Motor neuron (in vitro differentiated cells): ENCODE measurements at regions not wholly inside any gene's neighbourhood (a gene's known extent, or its start where the extent isn't known, plus 50 kb on each side); places are given as distances from the start of the nearest gene placed in this dataset.
A peak's percentile ranks its signal among the peaks of the same experiment; 100 is the strongest.

Experiments used
- ATAC-seq, 8 experiments: fragments of 200-7000 bp; cut with Tn5 transposase; replicated peaks in 6 of 8; 2 replicates each; pipeline ENCODE4 v1.8.0; 2021; ENCODE audit warnings: mild to moderate bottlenecking in 8 of 8, moderate library complexity in 8 of 8
- H3K27ac ChIP-seq, 2 donors: fragments of 250-450 bp; sonication (Bioruptor Pico); 2 replicates each; pipeline ENCODE4 v1.9.0; 2021; ENCODE audit warnings: antibody characterized with exemption in 2 of 2, mild to moderate bottlenecking in 2 of 2, moderate library complexity in 1 of 2
- H3K4me1 ChIP-seq, 2 donors: fragments of 250-450 bp; sonication (Bioruptor Pico); replicated peaks in 1 of 2; 2 replicates each; pipeline ENCODE4 v1.6.1; 2021; ENCODE audit warnings: antibody characterized with exemption in 2 of 2, mild to moderate bottlenecking in 2 of 2, moderate library complexity in 1 of 2
- H3K4me3 ChIP-seq, 5 donors: fragments of 250-450 bp; sonication (Bioruptor Pico); 2 replicates each; pipeline ENCODE4 v1.9.0; 2021; ENCODE audit warnings: antibody characterized with exemption in 5 of 5, mild to moderate bottlenecking in 5 of 5, moderate library complexity in 4 of 5
- WGBS, 10 experiments: fragments of 450-650 bp; shearing (Covaris generic); methylation state at CpG; one replicate each; pipeline ENCODE4 v1.0.0; 2022; 5-methylcytosine and 5-hydroxymethylcytosine counted together
- in situ Hi-C, 9 experiments: fragments of 400-800 bp; cut with MboI; loops; one replicate each; pipeline ENCODE4 v1.15.0; 2021; ENCODE audit warnings: low sequenced_read_pairs in 9 of 9, low pct_unique_long_range_greater_than_20kb in 2 of 9; ENCODE audit not compliant: unreplicated experiment in 9 of 9

DNA sequence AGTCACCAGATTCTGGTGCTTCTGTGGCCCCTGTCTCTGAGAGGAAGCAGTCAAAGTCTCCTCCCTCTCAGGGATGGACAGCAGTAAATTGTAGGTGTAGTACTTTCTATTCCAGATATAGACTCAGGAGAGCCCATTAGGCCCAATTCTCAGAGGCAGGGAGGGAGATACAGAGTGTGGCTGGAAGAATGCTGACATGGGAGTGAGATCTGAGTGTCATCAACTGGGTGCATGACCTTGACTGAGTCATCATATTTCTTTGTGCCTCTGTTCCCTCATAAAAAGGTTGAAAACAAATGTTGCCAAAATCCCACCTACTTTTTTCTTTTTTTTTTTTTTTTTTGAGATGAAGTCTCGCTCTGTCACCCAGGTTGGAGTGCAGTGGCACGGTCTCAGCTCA, 506.1 kb downstream of the BCL11A start:
- ATAC-seq, result no peak
- H3K4me3 ChIP-seq, result no peak overlapping the region
- 50 to 100% (median 92%) methylated on average over 1 to 2 of the region's 2 CpGs; no CpG with 5 or more reads in 6 of the 10 experiments for WGBS, 10 experiments
- in situ Hi-C loops, result no loop called here
- no peaks in the 10 kb centered on the region for H3K4me1 ChIP-seq
- no peak overlapping the region for H3K27ac ChIP-seq

- in situ Hi-C loops, result no loop called here
- WGBS, 10 experiments, result 23 to 100% (median 82%) methylated on average over 1 to 4 of the region's 4 CpGs
These were observed 506.9 kb downstream of the BCL11A start for GRCh38 chr2:60046529-60046928.

GRCh38 chr2:60045456-60045855, 508.0 kb downstream of the BCL11A start:
- WGBS, 10 experiments, result 0 to 100% (median 13%) methylated on average over 1 of the region's 1 CpG; no CpG with 5 or more reads in 3 of the 10 experiments
- in situ Hi-C loops, result no loop called here
- ATAC-seq, result peak in 3 of 8 experiments; percentile 22 to 45 (median 40)

More at GRCh38 chr2:60046529-60046928, 506.9 kb downstream of the BCL11A start:
- peak in 1 of 8 experiments; percentile 42 for ATAC-seq
- no peak overlapping the region for H3K27ac ChIP-seq
- no peak overlapping the region for H3K4me3 ChIP-seq
- H3K4me1 ChIP-seq, result no peaks in the 10 kb centered on the region

DNA sequence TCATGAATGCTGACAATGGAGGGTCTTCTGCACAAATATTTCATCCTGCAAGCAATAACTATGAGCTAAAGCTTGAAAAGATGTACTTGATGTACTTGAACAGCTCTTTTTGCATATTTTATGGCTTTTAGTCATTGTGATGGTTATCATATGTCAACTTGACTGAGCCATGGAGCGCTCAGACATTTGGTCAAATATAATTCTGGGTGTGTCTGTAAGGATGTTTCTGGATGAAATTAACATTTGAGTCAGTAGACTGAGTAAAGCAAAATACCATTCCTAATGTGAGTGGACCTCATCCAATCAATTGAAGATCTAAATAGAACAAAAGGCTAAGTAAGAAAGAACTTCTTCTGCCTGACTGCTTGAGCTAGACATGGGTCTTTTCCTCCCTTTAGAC, 509.0 kb downstream of the BCL11A start:
- H3K4me3 ChIP-seq, result no peak overlapping the region
- 0 to 100% (median 60%) methylated on average over 1 of the region's 1 CpG; no CpG with 5 or more reads in 2 of the 10 experiments for WGBS, 10 experiments
- no peaks in the 10 kb centered on the region for H3K4me1 ChIP-seq
- in situ Hi-C loops, result no loop called here
- no peak overlapping the region for H3K27ac ChIP-seq
- peak in 3 of 8 experiments; percentile 17 to 76 (median 73) for ATAC-seq

More at GRCh38 chr2:60045456-60045855, 508.0 kb downstream of the BCL11A start:
- no peaks in the 10 kb centered on the region for H3K4me1 ChIP-seq
- no peak overlapping the region for H3K4me3 ChIP-seq
- no peak overlapping the region for H3K27ac ChIP-seq

DNA sequence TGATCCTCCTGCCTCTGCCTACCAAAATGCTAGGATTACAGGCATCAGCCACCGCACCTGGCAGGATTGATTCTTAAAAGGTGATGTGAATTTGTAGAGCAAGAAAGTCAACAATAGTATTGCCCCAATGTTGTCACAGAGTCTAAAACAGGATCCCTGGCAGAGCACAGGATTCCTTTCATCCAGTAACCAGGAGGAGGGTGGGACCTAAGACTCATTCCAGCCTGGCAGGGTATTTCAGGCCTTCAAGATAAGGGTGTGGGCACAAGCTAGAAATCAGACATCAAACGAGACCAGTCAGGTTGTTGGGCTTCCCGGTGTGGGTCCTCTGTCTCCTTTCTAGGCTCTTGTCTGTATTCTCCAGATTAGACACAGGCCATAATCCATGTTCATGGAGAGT, 511.4 kb downstream of the BCL11A start:
- ATAC-seq, result no peak
- no peaks in the 10 kb centered on the region for H3K4me1 ChIP-seq
- in situ Hi-C loops, result no loop called here
- 0 to 100% (median 90%) methylated on average over 1 to 3 of the region's 3 CpGs; no CpG with 5 or more reads in 1 of the 10 experiments for WGBS, 10 experiments
- no peak overlapping the region for H3K27ac ChIP-seq
- H3K4me3 ChIP-seq, result no peak overlapping the region

DNA sequence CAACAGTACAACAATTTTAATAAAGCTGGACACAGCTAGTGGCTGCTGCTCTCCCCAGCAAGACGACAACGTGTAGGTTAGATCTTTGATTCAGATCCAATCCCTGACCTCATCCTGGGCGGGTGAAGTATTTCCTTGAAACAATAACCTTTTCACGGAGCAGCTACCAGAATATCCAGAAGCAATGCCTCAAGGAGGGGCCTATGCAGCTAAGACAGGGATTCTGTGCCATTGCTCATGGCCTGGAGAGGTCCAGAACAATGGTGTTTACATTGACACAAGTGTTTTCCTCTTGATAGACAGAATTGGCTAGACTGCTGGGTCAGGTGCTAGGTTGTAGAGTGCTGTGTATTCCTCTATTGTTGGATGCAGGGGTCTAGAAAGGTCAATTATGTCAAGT, 520.1 kb downstream of the BCL11A start:
- Histone ChIP-seq H3K27ac (no peak overlapping the region), H3K4me3 (no peak overlapping the region), H3K4me1 (no peaks in the 10 kb centered on the region)
- WGBS, 10 experiments, result 33 to 100% (median 60%) methylated on average over 1 to 4 of the region's 4 CpGs; no CpG with 5 or more reads in 3 of the 10 experiments
- ATAC-seq, result no peak
- in situ Hi-C loops, result no loop called here

- in situ Hi-C loops, result no loop called here
- peaks cover 2 to 7% of the 10 kb centered on the region in 2 donors for H3K4me1 ChIP-seq
- WGBS, 10 experiments, result 0 to 100% (median 80%) methylated on average over 1 of the region's 1 CpG; no CpG with 5 or more reads in 3 of the 10 experiments
These were observed 523.9 kb downstream of the BCL11A start for GRCh38 chr2:60029566-60029883.

DNA sequence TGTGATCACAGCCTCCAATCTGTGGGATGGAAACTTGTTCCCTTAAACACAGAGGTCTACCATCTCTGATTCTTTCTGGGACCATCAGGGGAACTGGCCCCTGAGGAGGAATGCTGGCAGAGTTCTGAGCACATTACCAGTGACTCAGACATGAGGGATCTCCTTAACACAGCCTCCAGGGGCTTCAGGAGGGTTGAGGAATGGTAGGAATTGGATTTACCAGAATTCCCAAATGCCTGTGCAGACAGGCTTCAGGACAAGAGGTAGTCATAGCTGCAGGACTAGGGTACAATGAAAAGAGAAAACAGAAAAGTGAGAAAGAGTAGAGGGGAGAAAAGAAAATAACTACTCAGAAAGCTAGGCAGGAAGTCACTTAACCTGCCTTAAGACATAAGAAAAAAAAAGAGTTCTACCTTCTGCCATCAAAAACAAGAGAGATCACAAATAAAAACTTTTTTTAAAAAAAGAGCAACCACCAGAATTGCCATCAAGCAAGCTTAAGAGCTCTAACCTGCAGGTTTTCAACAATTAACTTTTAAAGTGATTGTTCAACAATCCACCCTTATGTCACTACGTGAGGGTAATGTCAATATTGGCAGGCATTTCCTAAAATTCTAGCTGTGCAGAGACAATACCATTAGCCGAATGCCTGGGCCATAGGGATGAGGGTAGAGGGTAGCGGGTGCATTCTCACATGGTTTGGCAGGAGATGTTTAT, 524.4 kb downstream of the BCL11A start:
- WGBS, 10 experiments, result 20 to 56% (median 43%) methylated on average over 1 to 3 of the region's 3 CpGs; no CpG with 5 or more reads in 4 of the 10 experiments
- no peak overlapping the region for H3K27ac ChIP-seq
- no peak overlapping the region for H3K4me3 ChIP-seq
- in situ Hi-C loops, result no loop called here
- ATAC-seq, result no peak
- H3K4me1 ChIP-seq, result peaks cover 8 to 13% of the 10 kb centered on the region in 2 donors

More at GRCh38 chr2:60029566-60029883, 523.9 kb downstream of the BCL11A start:
- Histone ChIP-seq H3K27ac (no peak overlapping the region), H3K4me3 (no peak overlapping the region)
- no peak for ATAC-seq

GRCh38 chr2:60025496-60025895, 528.0 kb downstream of the BCL11A start:
- no peak overlapping the region for H3K27ac ChIP-seq
- in situ Hi-C loops, result no loop called here
- no peak overlapping the region for H3K4me3 ChIP-seq
- WGBS, 10 experiments, result 10 to 100% (median 100%) methylated on average over 1 to 2 of the region's 2 CpGs; no CpG with 5 or more reads in 3 of the 10 experiments
- no peak for ATAC-seq
- peaks cover 22 to 26% of the 10 kb centered on the region in 2 donors for H3K4me1 ChIP-seq

GRCh38 chr2:60023256-60023985, 530.0 kb downstream of the BCL11A start:
- WGBS, 10 experiments, result 0 to 100% (median 60%) methylated on average over 1 to 4 of the region's 5 CpGs; no CpG with 5 or more reads in 3 of the 10 experiments
- Histone ChIP-seq H3K4me3 (no peak overlapping the region), H3K27ac (peak overlapping the region; percentile 19 to 61), H3K4me1 (peaks cover 22 to 26% of the 10 kb centered on the region in 2 donors)
- ATAC-seq, result peak in 5 of 8 experiments; percentile 91 to 96 (median 93)
- in situ Hi-C loops, result no loop called here

DNA sequence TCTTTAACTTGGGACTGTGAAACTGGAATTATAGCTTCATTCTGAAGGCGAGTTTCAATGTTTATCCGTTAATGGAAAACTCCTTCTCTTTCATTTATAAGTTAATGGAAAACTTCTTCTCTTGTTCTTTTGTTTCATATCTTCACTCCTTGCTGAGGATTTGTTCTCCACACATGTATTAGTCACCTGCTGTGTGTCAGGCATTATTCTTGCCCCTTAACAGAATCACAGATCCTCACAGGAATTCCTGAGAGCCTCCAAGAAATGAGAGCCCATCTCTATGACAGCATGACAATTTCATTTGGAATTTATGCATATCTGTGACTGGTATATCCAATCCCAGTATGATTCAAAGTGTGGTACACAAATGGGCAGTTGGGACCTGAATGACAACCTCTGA, 545.8 kb downstream of the BCL11A start:
- 8 to 83% (median 55%) methylated on average over 1 to 2 of the region's 2 CpGs; no CpG with 5 or more reads in 2 of the 10 experiments for WGBS, 10 experiments
- ATAC-seq, result no peak
- Histone ChIP-seq H3K27ac (no peak overlapping the region), H3K4me3 (no peak overlapping the region), H3K4me1 (no peaks in the 10 kb centered on the region)
- in situ Hi-C loops, result no loop called here

DNA sequence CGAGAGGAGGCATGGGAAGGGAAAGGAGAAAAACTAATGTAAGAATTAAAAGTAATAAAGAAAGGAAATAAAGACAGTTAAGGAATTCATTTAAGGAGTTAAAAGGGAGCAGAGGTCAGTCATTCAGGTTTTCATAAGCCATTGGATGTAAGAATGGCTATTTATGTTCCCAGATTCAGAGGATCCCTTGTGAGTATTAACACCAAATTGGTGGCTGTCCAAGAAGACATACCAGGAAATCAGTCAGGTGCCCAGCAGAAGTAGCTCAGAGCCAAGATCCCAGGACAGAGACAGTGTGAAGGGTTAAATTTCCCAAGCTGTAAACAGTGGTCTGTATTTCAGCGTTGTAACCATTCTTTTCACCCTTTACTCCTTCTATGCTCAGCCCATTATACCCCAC, 550.4 kb downstream of the BCL11A start:
- WGBS, 10 experiments, result 15 to 100% (median 75%) methylated on average over 1 to 2 of the region's 2 CpGs
- in situ Hi-C loops, result no loop called here
- peaks cover 4 to 5% of the 10 kb centered on the region in 2 donors for H3K4me1 ChIP-seq
- H3K27ac ChIP-seq, result no peak overlapping the region
- no peak for ATAC-seq
- H3K4me3 ChIP-seq, result no peak overlapping the region

GRCh38 chr2:60002183-60002867, 551.1 kb downstream of the BCL11A start:
- in situ Hi-C loops, result no loop called here
- H3K4me1 ChIP-seq, result peaks cover 4 to 10% of the 10 kb centered on the region in 2 donors
- no peak for ATAC-seq
- no peak overlapping the region for H3K27ac ChIP-seq
- no peak overlapping the region for H3K4me3 ChIP-seq
- WGBS, 10 experiments, result 0 to 100% (median 60%) methylated on average over 1 to 3 of the region's 3 CpGs; no CpG with 5 or more reads in 2 of the 10 experiments
